Heart left ventricle (tissue), 13 donors: ENCODE measurements at regions not wholly inside any gene's neighbourhood (a gene's known extent, or its start where the extent isn't known, plus 50 kb on each side); places are given as distances from the start of the nearest gene placed in this dataset.

Experiments
- POLR2A ChIP-seq, 2 donors: fragments of 450-650 bp; IDR thresholded peaks; one replicate each; pipeline ENCODE4 v1.6.1; 2017; ENCODE audit warnings: antibody characterized with exemption in 2 of 2, mild to moderate bottlenecking in 2 of 2, moderate library complexity in 2 of 2
- TF ChIP-seq, protein P1 (sequence below), 12 donors: fragments of 200-600 bp; sonication (generic) in 4 of 12; IDR thresholded peaks; one replicate each; pipeline versions ENCODE4 v1.5.0 to v1.8.0; 2018 to 2022; ENCODE audit warnings: antibody characterized with exemption in 12 of 12, mild to moderate bottlenecking in 5 of 12
- donor health status: ischemic (EF 13 %, LVEDD 7.1; RV severe dilation, severe dysfunction).
- donor health status: DM: no; HTN: yes; CAD: no.
- donor health status: DM: no; HTN: no; CAD: no.
- donor health status: ischemic (EF 25% LVEDD 6.9; RV normal size, moderate dysfunction).
- donor health status: ischemic (EF 25% LVEDD 5.7; RV mildly dilated, moderate dysfunction).
- donor health status: ischemic (EF 35%, LVEDD 5.7; RV mildly dilated, moderate dysfunction).
- donor health status: nonischemic (EF 11% LVEDD 7.7; RV severe dilation, severe dysfunction).
- donor health status: DM: yes; HTN: yes; CAD: no.
- donor health status: PGD.
- donor health status: ischemic (EF 29% LVEDD 5.4; RV normal size, mild dysfunction).
- donor health status: nonischemic (EF 23%, LVEDD 6.1; RV moderate dilation, normal function).

DNA sequence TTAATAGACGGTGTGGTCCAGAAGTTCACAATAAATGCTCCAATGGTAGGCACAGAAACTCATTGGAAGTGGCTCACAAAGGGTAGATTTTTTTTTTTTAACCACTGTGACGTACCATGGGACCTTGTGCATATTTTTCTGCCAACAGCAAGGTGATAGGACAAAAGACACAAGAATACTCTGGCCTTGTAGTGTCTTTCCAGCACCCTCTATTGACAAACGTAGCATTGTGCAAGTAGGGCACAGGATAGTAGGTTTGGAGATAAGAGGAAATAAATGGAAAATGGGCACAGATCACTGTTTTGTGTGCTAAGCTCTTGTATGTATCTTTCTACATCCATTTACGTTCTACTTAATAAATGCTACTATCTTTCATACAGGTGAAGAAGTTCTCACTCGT, 2054.9 kb downstream of the PCDH7 start:
- TF ChIP-seq, protein P1, sequence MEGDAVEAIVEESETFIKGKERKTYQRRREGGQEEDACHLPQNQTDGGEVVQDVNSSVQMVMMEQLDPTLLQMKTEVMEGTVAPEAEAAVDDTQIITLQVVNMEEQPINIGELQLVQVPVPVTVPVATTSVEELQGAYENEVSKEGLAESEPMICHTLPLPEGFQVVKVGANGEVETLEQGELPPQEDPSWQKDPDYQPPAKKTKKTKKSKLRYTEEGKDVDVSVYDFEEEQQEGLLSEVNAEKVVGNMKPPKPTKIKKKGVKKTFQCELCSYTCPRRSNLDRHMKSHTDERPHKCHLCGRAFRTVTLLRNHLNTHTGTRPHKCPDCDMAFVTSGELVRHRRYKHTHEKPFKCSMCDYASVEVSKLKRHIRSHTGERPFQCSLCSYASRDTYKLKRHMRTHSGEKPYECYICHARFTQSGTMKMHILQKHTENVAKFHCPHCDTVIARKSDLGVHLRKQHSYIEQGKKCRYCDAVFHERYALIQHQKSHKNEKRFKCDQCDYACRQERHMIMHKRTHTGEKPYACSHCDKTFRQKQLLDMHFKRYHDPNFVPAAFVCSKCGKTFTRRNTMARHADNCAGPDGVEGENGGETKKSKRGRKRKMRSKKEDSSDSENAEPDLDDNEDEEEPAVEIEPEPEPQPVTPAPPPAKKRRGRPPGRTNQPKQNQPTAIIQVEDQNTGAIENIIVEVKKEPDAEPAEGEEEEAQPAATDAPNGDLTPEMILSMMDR (IDR thresholded peaks at IDR 0.05) = no peak
- TF ChIP-seq POLR2A (IDR thresholded peaks at IDR 0.05) = no peak
